ENCODE measurements at regions not wholly inside any gene's neighbourhood (a gene's known extent, or its start where the extent isn't known, plus 50 kb on each side); places are given as distances from the start of the nearest gene placed in this dataset.

DNA sequence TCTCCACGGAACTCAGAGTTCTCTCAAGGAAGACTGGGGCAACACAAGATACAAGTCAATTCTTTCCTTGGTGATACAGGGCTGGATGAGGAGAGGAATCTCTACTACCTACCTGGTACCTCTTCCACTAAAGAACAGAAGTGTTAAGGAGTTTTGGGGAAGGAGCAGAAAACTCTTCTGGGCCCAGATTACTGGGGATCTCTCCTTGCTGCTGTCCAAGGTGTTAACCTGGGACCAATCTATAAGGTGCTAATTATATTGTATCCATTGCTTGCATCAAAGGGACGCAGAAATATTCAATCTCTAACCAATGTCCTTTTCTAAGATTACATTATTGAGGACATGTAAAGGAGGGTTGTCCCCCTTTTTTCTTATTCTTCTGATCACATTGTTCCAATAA lies 1102.5 kb downstream of the AMY1C start:
- dilution Hi-C loops (cut with MboI; ENCODE audit: extremely low pct_ligation_motif_present, low sequenced_read_pairs), result no loop called here
- no peaks in the 10 kb centered on the region for H3K9me3 ChIP-seq (replicated peaks; ENCODE audit: control insufficient read depth, insufficient read depth, low read length)
- CTCF ChIA-PET, result no interaction called here
- H3K79me2 ChIP-seq (ENCODE audit: control insufficient read depth, insufficient read depth, low read length), result no peaks in the 10 kb centered on the region
- no peaks in the 10 kb centered on the region for H4K20me1 ChIP-seq (replicated peaks; ENCODE audit: control insufficient read depth, extremely low read depth, insufficient read depth, low read length)
- H3K27ac ChIP-seq (ENCODE audit: insufficient read depth, low read depth, low read length), result no peak overlapping the region
- no peaks in the 10 kb centered on the region for H3K4me1 ChIP-seq (ENCODE audit: control insufficient read depth, extremely low read depth, insufficient read depth, low read length)
- no peak overlapping the region for H2AFZ ChIP-seq (ENCODE audit: low read depth, low read length)
- TF ChIP-seq EZH2 (IDR thresholded peaks at IDR 0.05; ENCODE audit: borderline replicate concordance, low read depth, low read length, severe bottlenecking) (no peak), POLR2A (IDR thresholded peaks at IDR 0.05; ENCODE audit: low read depth, low read length) (no peak), FOS (IDR thresholded peaks at IDR 0.05; ENCODE audit: borderline replicate concordance, insufficient read depth, low read length) (no peak), GATA2 (IDR thresholded peaks at IDR 0.05; ENCODE audit: insufficient read depth, insufficient read length, low read depth, low read length) (no peak), MYC (IDR thresholded peaks at IDR 0.05; ENCODE audit: low read depth, low read length) (no peak), POLR2AphosphoS5 (IDR thresholded peaks at IDR 0.05; ENCODE audit: insufficient read depth, low read depth, low read length) (no peak), JUN (IDR thresholded peaks at IDR 0.05; ENCODE audit: borderline replicate concordance, insufficient read depth, insufficient read length, low read depth) (no peak)
- TF ChIP-seq, protein P1, sequence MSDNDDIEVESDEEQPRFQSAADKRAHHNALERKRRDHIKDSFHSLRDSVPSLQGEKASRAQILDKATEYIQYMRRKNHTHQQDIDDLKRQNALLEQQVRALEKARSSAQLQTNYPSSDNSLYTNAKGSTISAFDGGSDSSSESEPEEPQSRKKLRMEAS (IDR thresholded peaks at IDR 0.05; ENCODE audit: insufficient read depth, insufficient read length), result no peak
- TF ChIP-seq, protein P2, sequence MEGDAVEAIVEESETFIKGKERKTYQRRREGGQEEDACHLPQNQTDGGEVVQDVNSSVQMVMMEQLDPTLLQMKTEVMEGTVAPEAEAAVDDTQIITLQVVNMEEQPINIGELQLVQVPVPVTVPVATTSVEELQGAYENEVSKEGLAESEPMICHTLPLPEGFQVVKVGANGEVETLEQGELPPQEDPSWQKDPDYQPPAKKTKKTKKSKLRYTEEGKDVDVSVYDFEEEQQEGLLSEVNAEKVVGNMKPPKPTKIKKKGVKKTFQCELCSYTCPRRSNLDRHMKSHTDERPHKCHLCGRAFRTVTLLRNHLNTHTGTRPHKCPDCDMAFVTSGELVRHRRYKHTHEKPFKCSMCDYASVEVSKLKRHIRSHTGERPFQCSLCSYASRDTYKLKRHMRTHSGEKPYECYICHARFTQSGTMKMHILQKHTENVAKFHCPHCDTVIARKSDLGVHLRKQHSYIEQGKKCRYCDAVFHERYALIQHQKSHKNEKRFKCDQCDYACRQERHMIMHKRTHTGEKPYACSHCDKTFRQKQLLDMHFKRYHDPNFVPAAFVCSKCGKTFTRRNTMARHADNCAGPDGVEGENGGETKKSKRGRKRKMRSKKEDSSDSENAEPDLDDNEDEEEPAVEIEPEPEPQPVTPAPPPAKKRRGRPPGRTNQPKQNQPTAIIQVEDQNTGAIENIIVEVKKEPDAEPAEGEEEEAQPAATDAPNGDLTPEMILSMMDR (IDR thresholded peaks at IDR 0.05; ENCODE audit: extremely low read depth in 1 of 2, insufficient read depth in 1 of 2, low read depth in 1 of 2, low read length in 2 of 2), result no peak
- no TSS peak for BruUV-seq (replicated peaks)
- H3K4me3 ChIP-seq (replicated peaks in 1 of 3; ENCODE audit: insufficient read depth in 1 of 3, low read depth in 1 of 3, low read length in 3 of 3), result no peak overlapping the region
- H3K36me3 ChIP-seq (ENCODE audit: control insufficient read depth in 2 of 2, extremely low read depth in 1 of 2, insufficient read depth in 2 of 2, low read length in 2 of 2), result no peaks in the 10 kb centered on the region
- no peaks in the 10 kb centered on the region for H3K27me3 ChIP-seq (ENCODE audit: control insufficient read depth in 2 of 2, insufficient read depth in 2 of 2, low read length in 2 of 2)
- POLR2A ChIA-PET, result no interaction called here
- no peak overlapping the region for H3K9ac ChIP-seq (replicated peaks; ENCODE audit: extremely low read depth, insufficient read depth, low read length)
- FAIRE-seq, result no peak
- H3K9me1 ChIP-seq (replicated peaks; ENCODE audit: control insufficient read depth, extremely low read depth, insufficient read depth, low read length), result no peaks in the 10 kb centered on the region
- no peak for DNase-seq (ENCODE audit: low read depth, low spot score)
- no peak overlapping the region for H3K4me2 ChIP-seq (ENCODE audit: insufficient read depth, low read length)
- intact Hi-C loops (cut with micrococcal nuclease), result no loop called here

Measured in endothelial cell of umbilical vein (primary cell).